ENCODE measurements at regions not wholly inside any gene's neighbourhood (a gene's known extent, or its start where the extent isn't known, plus 50 kb on each side); places are given as distances from the start of the nearest gene placed in this dataset.

GRCh38 chr4:33561259-33561658 is 2683.1 kb downstream of the ARAP2 start:
- TF ChIP-seq CTCF (conservative IDR thresholded peaks at IDR 0.05; ENCODE audit: low read length) (no peak), EZH2phosphoT487 (IDR thresholded peaks at IDR 0.05; ENCODE audit: borderline replicate concordance) (no peak)

All from Loucy (cell line).